ENCODE measurements at regions not wholly inside any gene's neighbourhood (a gene's known extent, or its start where the extent isn't known, plus 50 kb on each side); places are given as distances from the start of the nearest gene placed in this dataset.

DNA sequence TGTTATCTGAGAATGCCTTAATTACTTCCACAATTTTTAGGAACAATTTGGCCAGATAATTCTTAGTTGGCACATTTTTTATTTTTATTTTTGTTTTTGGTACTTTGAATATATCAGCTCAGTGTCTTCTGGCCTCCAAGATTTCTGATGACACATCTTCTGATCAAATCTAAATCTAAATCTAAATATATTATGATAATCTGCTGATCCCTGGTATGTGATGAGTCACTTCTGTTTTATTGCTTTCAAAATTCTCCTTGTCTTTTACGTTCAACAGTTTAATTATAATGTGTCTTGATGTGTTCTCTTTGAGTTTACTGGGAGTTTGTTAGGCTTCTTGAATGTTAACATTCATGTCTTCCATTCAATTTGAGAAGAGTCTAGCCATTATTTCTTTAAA lies 436.8 kb downstream of the CDH9 start:
- Histone ChIP-seq H3K27ac (ENCODE audit: low read depth in 1 of 2, low read length in 2 of 2) (no peak overlapping the region), H3K4me1 (ENCODE audit: insufficient read depth, low read length) (no peaks in the 10 kb centered on the region), H3K4me3 (ENCODE audit: low read length) (no peak overlapping the region), H3K27me3 (ENCODE audit: control insufficient read depth in 1 of 2, insufficient read depth in 2 of 2, low read length in 2 of 2) (no peaks in the 10 kb centered on the region), H3K9me3 (ENCODE audit: control insufficient read depth in 1 of 2, insufficient read depth in 1 of 2, low read length in 2 of 2) (peaks cover 4 to 7% of the 10 kb centered on the region in 2 experiments), H3K36me3 (ENCODE audit: insufficient read depth, low read length) (no peaks in the 10 kb centered on the region)
- Mint-ChIP-seq H3K36me3 (ENCODE audit: low read depth) (no peaks in the 10 kb centered on the region), H3K9me3 (peaks cover 2% of the 10 kb centered on the region), H3K27me3 (no peaks in the 10 kb centered on the region), H3K4me3 (no peak overlapping the region), H3K4me1 (ENCODE audit: low read depth) (no peaks in the 10 kb centered on the region), H3K27ac (no peak overlapping the region)
- DNase-seq (no peak), ATAC-seq (ENCODE audit: poor library complexity) (no peak)
- CTCF ChIA-PET = no interaction called here
- intact Hi-C loops (cut with DNase I, micrococcal nuclease) = no loop called here
- POLR2A ChIA-PET = no interaction called here
- TF ChIP-seq, protein P1, sequence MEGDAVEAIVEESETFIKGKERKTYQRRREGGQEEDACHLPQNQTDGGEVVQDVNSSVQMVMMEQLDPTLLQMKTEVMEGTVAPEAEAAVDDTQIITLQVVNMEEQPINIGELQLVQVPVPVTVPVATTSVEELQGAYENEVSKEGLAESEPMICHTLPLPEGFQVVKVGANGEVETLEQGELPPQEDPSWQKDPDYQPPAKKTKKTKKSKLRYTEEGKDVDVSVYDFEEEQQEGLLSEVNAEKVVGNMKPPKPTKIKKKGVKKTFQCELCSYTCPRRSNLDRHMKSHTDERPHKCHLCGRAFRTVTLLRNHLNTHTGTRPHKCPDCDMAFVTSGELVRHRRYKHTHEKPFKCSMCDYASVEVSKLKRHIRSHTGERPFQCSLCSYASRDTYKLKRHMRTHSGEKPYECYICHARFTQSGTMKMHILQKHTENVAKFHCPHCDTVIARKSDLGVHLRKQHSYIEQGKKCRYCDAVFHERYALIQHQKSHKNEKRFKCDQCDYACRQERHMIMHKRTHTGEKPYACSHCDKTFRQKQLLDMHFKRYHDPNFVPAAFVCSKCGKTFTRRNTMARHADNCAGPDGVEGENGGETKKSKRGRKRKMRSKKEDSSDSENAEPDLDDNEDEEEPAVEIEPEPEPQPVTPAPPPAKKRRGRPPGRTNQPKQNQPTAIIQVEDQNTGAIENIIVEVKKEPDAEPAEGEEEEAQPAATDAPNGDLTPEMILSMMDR (IDR thresholded peaks at IDR 0.05) = no peak

DNA sequence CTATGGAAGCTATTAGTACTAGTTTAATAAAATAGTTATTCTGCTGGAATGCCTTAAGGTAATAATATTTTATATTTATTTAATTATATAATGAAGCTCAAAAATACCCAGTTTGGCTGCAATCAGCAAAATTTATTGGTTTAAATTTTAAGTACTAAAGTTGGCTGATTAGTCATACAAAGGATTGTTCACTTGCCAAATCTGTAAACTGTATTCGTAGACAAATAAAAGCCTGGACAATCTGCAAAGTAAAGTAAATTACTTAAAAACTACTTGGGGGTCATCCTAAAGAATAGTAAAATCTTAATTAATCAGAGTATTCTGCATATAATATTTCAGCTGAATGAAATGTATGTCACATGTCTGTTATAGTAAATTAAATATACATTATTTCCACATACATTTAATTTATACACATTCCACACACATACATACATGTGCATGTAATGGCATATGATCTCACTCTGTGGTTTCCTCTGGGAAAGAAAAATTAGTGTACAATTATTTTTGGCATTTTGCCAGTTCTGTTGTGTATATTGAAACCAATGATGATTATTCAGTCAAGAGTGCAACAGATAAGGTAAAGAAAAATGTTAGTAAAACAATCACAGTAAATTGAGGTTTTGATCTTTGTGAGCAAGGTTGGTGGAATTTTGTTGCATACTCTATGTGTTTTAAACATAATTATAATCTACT lies 455.9 kb downstream of the CDH9 start:
- Mint-ChIP-seq H3K4me1 (ENCODE audit: low read depth) (no peaks in the 10 kb centered on the region), H3K4me3 (no peak overlapping the region), H3K27ac (no peak overlapping the region), H3K36me3 (ENCODE audit: low read depth) (no peaks in the 10 kb centered on the region), H3K27me3 (no peaks in the 10 kb centered on the region), H3K9me3 (peaks cover 16% of the 10 kb centered on the region)
- TF ChIP-seq, protein P1 (IDR thresholded peaks at IDR 0.05) = no peak
- Histone ChIP-seq H3K27me3 (ENCODE audit: control insufficient read depth in 1 of 2, insufficient read depth in 2 of 2, low read length in 2 of 2) (no peaks in the 10 kb centered on the region), H3K36me3 (ENCODE audit: insufficient read depth, low read length) (no peaks in the 10 kb centered on the region), H3K4me3 (ENCODE audit: low read length) (no peak overlapping the region), H3K9me3 (ENCODE audit: control insufficient read depth in 1 of 2, insufficient read depth in 1 of 2, low read length in 2 of 2) (peaks cover 0 to 3% of the 10 kb centered on the region in 2 experiments), H3K4me1 (ENCODE audit: insufficient read depth, low read length) (no peaks in the 10 kb centered on the region), H3K27ac (ENCODE audit: low read depth in 1 of 2, low read length in 2 of 2) (no peak overlapping the region)
- no peak for DNase-seq
- ChIA-PET CTCF (no interaction called here), POLR2A (no interaction called here)
- intact Hi-C loops (cut with DNase I, micrococcal nuclease) = no loop called here
- ATAC-seq (ENCODE audit: poor library complexity) = no peak

DNA sequence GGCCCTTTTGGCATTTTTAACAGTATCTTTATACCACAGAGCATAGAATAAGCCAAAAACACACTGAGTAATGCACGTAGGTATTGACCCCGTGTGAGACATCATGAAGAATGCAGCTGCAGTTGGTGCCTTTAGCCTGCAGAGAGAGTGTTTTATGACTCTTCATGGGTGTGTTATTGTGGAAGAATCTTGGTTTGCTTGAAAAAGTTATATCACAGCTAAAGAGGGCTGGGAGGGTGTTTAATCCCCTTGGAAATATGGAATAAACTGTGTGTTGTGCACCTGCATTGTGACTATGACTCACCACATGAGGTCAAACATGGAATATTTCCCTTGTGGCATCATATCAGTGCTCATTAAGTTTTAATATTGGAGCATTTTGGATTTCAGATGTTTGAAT lies 458.7 kb downstream of the CDH9 start:
- H3K27me3 Mint-ChIP-seq = no peaks in the 10 kb centered on the region
- no peaks in the 10 kb centered on the region for H3K4me1 Mint-ChIP-seq (ENCODE audit: low read depth)
- no peaks in the 10 kb centered on the region for H3K9me3 ChIP-seq (ENCODE audit: control insufficient read depth in 1 of 2, insufficient read depth in 1 of 2, low read length in 2 of 2)
- POLR2A ChIA-PET = interaction anchor here (0.6 kb wide), 1 partner anchor 14 kb away, joined by 3 read pairs; no protein-coding TSS in a partner anchor
- intact Hi-C loops (cut with DNase I, micrococcal nuclease) = no loop called here
- TF ChIP-seq, protein P1 (IDR thresholded peaks at IDR 0.05) = no peak
- no peaks in the 10 kb centered on the region for H3K36me3 ChIP-seq (ENCODE audit: insufficient read depth, low read length)
- no peak overlapping the region for H3K4me3 Mint-ChIP-seq
- ATAC-seq (ENCODE audit: poor library complexity) (no peak), DNase-seq (no peak)
- H3K27ac ChIP-seq (ENCODE audit: low read depth in 1 of 2, low read length in 2 of 2) = no peak overlapping the region
- H3K9me3 Mint-ChIP-seq = peaks cover 11% of the 10 kb centered on the region
- H3K27me3 ChIP-seq (ENCODE audit: control insufficient read depth in 1 of 2, insufficient read depth in 2 of 2, low read length in 2 of 2) = no peaks in the 10 kb centered on the region
- H3K4me3 ChIP-seq (ENCODE audit: low read length) = no peak overlapping the region
- H3K36me3 Mint-ChIP-seq (ENCODE audit: low read depth) = no peaks in the 10 kb centered on the region
- no peaks in the 10 kb centered on the region for H3K4me1 ChIP-seq (ENCODE audit: insufficient read depth, low read length)
- CTCF ChIA-PET = no interaction called here
- no peak overlapping the region for H3K27ac Mint-ChIP-seq

Measured in CD4-positive, alpha-beta T cell (primary cell).